WERI-Rb-1 (cell line): ENCODE measurements at regions not wholly inside any gene's neighbourhood (a gene's known extent, or its start where the extent isn't known, plus 50 kb on each side); places are given as distances from the start of the nearest gene placed in this dataset.

Experiments
- DNase-seq: peaks from one replicate; pipeline ENCODE4 v3.0.0-alpha.2; 2020
- H3K27ac ChIP-seq: fragments of 250-450 bp; sonication (Bioruptor Pico); 2 replicates; pipeline ENCODE4 v1.5.1; 2020; ENCODE audit warnings: mild to moderate bottlenecking, moderate library complexity
- H3K27me3 ChIP-seq: fragments of 250-450 bp; sonication (Bioruptor Pico); 2 replicates; pipeline ENCODE4 v1.5.1; 2021; ENCODE audit warnings: mild to moderate bottlenecking, low read depth, moderate library complexity; ENCODE audit not compliant: insufficient read depth, severe bottlenecking
- H3K36me3 ChIP-seq: fragments of 250-450 bp; sonication (Bioruptor Pico); 2 replicates; pipeline ENCODE4 v1.5.1; 2020; ENCODE audit warnings: mild to moderate bottlenecking, moderate library complexity
- H3K4me3 ChIP-seq: 2 replicates; pipeline ENCODE4 v1.5.1; 2011; ENCODE audit warnings: low read depth, mild to moderate bottlenecking, control low read depth, low read length
- H3K9me3 ChIP-seq: fragments of 250-450 bp; sonication (Bioruptor Pico); 2 replicates; pipeline ENCODE4 v1.5.1; 2021; ENCODE audit warnings: mild to moderate bottlenecking, moderate library complexity; ENCODE audit not compliant: severe bottlenecking
- CTCF ChIP-seq: IDR thresholded peaks from 2 replicates; pipeline ENCODE4 v1.5.1; 2011; ENCODE audit warnings: low read depth, mild to moderate bottlenecking, control low read depth, inconsistent platforms, low read length

- no peak for DNase-seq
- Histone ChIP-seq H3K9me3 (no peaks in the 10 kb centered on the region), H3K27ac (no peak overlapping the region), H3K36me3 (no peaks in the 10 kb centered on the region), H3K4me3 (no peak overlapping the region), H3K27me3 (no peaks in the 10 kb centered on the region)
- TF ChIP-seq CTCF, result no peak
These were observed 641.7 kb downstream of the NR4A2 start for GRCh38 chr2:155690785-155691184.

GRCh38 chr2:155689791-155690190 lies 642.7 kb downstream of the NR4A2 start:
- TF ChIP-seq CTCF, result no peak
- H3K27ac ChIP-seq, result no peak overlapping the region
- H3K27me3 ChIP-seq, result no peaks in the 10 kb centered on the region
- no peaks in the 10 kb centered on the region for H3K36me3 ChIP-seq
- no peak for DNase-seq
- H3K4me3 ChIP-seq, result no peak overlapping the region
- H3K9me3 ChIP-seq, result no peaks in the 10 kb centered on the region

- DNase-seq, result no peak
- Histone ChIP-seq H3K27me3 (no peaks in the 10 kb centered on the region), H3K4me3 (no peak overlapping the region), H3K9me3 (no peaks in the 10 kb centered on the region), H3K27ac (no peak overlapping the region), H3K36me3 (no peaks in the 10 kb centered on the region)
- no peak for TF ChIP-seq CTCF
These were observed 645.3 kb downstream of the NR4A2 start for GRCh38 chr2:155687181-155687580.

- Histone ChIP-seq H3K9me3 (no peaks in the 10 kb centered on the region), H3K27ac (no peak overlapping the region), H3K4me3 (no peak overlapping the region), H3K27me3 (no peaks in the 10 kb centered on the region), H3K36me3 (no peaks in the 10 kb centered on the region)
- no peak for DNase-seq
- TF ChIP-seq CTCF, result no peak
These were observed 652.9 kb downstream of the NR4A2 start for GRCh38 chr2:155679647-155680046.

GRCh38 chr2:155675920-155676319 lies 656.6 kb downstream of the NR4A2 start:
- Histone ChIP-seq H3K36me3 (no peaks in the 10 kb centered on the region), H3K9me3 (no peaks in the 10 kb centered on the region), H3K27me3 (no peaks in the 10 kb centered on the region), H3K4me3 (no peak overlapping the region), H3K27ac (no peak overlapping the region)
- no peak for TF ChIP-seq CTCF
- no peak for DNase-seq

- no peak for TF ChIP-seq CTCF
These were observed 666.8 kb downstream of the NR4A2 start for GRCh38 chr2:155665704-155666103.

More at GRCh38 chr2:155665704-155666103, 666.8 kb downstream of the NR4A2 start:
- Histone ChIP-seq H3K36me3 (no peaks in the 10 kb centered on the region), H3K9me3 (no peaks in the 10 kb centered on the region), H3K4me3 (no peak overlapping the region), H3K27ac (no peak overlapping the region), H3K27me3 (no peaks in the 10 kb centered on the region)
- DNase-seq, result no peak
